Endothelial cell of umbilical vein (primary cell): ENCODE measurements at regions not wholly inside any gene's neighbourhood (a gene's known extent, or its start where the extent isn't known, plus 50 kb on each side); places are given as distances from the start of the nearest gene placed in this dataset.

Experiments
- EZH2 ChIP-seq: IDR thresholded peaks from 2 replicates; pipeline ENCODE4 v1.6.1; 2012; ENCODE audit warnings: borderline replicate concordance, low read depth, mild to moderate bottlenecking, moderate library complexity, low read length, inconsistent platforms; ENCODE audit not compliant: severe bottlenecking
- MYC ChIP-seq: IDR thresholded peaks from one replicate; pipeline ENCODE4 v1.6.1; 2011; ENCODE audit warnings: mild to moderate bottlenecking, low read depth, low read length
- POLR2A ChIP-seq: IDR thresholded peaks from 2 replicates; pipeline ENCODE4 v1.6.1; 2012; ENCODE audit warnings: low read depth, mild to moderate bottlenecking, control low read depth, low read length
- POLR2AphosphoS5 ChIP-seq: IDR thresholded peaks from 2 replicates; pipeline ENCODE4 v1.6.1; 2012; ENCODE audit warnings: low read depth, mild to moderate bottlenecking, control low read depth, low read length, moderate library complexity; ENCODE audit not compliant: insufficient read depth
- TF ChIP-seq, protein P1 (sequence below), 2 donors: IDR thresholded peaks; 1 replicate in 1 of 2; 2 replicates in 1 of 2; pipeline ENCODE4 v1.5.1; 2011; ENCODE audit warnings: low read length in 2 of 2, mild to moderate bottlenecking in 2 of 2, moderate library complexity in 2 of 2, control low read depth in 1 of 2, inconsistent platforms in 1 of 2, low read depth in 1 of 2; ENCODE audit not compliant: insufficient read depth in 1 of 2; ENCODE audit errors: extremely low read depth in 1 of 2
- TF ChIP-seq, protein P2 (sequence below): IDR thresholded peaks from 2 replicates; pipeline ENCODE4 v1.6.1; 2011; ENCODE audit not compliant: insufficient read depth, insufficient read length

DNA sequence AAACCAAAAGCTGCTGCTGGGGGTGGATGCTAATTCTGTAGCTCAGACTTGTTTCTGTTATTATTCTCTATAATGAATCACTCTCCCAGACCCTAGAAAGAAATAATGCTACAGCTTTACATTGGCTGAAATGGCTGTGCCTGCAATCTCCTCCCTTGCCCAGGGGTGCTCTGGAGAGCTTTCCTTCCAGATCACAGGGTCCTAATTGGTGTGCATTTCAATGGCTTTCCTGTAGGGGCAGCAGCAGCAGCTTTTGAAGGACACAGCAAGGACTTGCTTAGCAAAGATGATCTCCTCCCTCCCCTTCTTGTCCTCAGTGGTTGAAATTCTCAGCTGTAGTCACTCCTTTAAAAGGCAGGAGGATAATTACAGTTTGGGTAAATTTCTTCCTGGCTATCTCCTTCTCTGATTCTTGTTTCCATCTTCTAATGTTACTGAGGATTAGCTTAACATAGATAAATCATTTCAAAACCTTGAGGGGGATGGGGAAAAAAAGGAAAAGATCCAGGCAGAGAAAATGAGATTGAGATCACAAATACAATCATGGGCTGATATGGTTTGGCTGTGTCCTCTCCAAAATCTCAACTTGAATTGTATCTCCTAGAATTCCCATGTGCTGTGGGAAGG, 120.2 kb upstream of the CTTNBP2 start:
- TF ChIP-seq, protein P1, sequence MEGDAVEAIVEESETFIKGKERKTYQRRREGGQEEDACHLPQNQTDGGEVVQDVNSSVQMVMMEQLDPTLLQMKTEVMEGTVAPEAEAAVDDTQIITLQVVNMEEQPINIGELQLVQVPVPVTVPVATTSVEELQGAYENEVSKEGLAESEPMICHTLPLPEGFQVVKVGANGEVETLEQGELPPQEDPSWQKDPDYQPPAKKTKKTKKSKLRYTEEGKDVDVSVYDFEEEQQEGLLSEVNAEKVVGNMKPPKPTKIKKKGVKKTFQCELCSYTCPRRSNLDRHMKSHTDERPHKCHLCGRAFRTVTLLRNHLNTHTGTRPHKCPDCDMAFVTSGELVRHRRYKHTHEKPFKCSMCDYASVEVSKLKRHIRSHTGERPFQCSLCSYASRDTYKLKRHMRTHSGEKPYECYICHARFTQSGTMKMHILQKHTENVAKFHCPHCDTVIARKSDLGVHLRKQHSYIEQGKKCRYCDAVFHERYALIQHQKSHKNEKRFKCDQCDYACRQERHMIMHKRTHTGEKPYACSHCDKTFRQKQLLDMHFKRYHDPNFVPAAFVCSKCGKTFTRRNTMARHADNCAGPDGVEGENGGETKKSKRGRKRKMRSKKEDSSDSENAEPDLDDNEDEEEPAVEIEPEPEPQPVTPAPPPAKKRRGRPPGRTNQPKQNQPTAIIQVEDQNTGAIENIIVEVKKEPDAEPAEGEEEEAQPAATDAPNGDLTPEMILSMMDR (IDR thresholded peaks at IDR 0.05; ENCODE audit: extremely low read depth in 1 of 2, insufficient read depth in 1 of 2, low read depth in 1 of 2, low read length in 2 of 2), result peak; percentile 16 to 41
- no peak for TF ChIP-seq POLR2AphosphoS5
- TF ChIP-seq POLR2A, result no peak
- TF ChIP-seq EZH2, result no peak
- TF ChIP-seq, protein P2, sequence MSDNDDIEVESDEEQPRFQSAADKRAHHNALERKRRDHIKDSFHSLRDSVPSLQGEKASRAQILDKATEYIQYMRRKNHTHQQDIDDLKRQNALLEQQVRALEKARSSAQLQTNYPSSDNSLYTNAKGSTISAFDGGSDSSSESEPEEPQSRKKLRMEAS, result no peak
- TF ChIP-seq MYC, result no peak
